ENCODE measurements at regions not wholly inside any gene's neighbourhood (a gene's known extent, or its start where the extent isn't known, plus 50 kb on each side); places are given as distances from the start of the nearest gene placed in this dataset.

DNA sequence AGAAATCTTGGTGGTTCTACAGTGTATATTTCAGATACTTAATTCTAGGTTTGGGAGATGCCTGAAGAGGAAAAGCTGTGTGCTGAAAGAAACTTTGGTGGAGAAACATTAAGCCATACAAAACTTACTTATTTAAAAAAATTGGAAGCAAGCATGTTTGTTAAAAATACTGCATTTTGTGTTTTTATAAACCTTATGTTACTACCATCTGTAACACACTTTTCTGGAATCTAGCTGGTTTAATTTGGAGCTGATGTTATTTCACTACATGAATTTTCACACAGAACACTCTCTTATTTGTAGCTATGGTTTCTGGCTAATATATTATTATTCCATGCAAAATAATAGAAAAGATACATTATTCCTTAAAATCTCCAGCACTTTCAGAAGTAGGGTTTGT lies 710.7 kb downstream of the ADGRL2 start:
- Histone ChIP-seq H3K27ac (no peak overlapping the region), H3K4me3 (no peak overlapping the region), H3K9me3 (no peaks in the 10 kb centered on the region), H3K36me3 (no peaks in the 10 kb centered on the region), H3K4me1 (no peaks in the 10 kb centered on the region), H3K27me3 (no peaks in the 10 kb centered on the region)
- no peak for ATAC-seq
- intact Hi-C loops (cut with DNase I) = no loop called here
- TF ChIP-seq, protein P1, sequence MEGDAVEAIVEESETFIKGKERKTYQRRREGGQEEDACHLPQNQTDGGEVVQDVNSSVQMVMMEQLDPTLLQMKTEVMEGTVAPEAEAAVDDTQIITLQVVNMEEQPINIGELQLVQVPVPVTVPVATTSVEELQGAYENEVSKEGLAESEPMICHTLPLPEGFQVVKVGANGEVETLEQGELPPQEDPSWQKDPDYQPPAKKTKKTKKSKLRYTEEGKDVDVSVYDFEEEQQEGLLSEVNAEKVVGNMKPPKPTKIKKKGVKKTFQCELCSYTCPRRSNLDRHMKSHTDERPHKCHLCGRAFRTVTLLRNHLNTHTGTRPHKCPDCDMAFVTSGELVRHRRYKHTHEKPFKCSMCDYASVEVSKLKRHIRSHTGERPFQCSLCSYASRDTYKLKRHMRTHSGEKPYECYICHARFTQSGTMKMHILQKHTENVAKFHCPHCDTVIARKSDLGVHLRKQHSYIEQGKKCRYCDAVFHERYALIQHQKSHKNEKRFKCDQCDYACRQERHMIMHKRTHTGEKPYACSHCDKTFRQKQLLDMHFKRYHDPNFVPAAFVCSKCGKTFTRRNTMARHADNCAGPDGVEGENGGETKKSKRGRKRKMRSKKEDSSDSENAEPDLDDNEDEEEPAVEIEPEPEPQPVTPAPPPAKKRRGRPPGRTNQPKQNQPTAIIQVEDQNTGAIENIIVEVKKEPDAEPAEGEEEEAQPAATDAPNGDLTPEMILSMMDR (IDR thresholded peaks at IDR 0.05) = no peak
- DNase-seq = no peak

DNA sequence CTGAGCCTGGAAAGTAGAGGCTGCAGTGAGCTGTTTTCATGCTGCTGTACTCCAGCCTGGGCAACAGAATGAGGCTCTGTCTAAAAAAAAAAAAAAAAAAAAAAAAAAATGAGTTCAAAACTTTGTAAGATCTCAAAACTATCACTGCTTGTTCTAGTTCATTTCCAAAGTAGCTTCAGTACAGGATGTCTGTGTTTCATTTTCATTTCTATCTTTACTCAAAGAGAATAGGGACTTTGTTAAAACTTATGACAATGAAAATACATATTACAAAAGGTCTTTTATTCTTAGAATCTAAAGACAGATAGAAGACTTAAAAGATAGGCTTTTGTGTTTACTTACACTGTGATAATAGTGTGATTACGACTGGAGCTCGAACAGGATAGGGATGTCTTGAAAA lies 709.7 kb downstream of the ADGRL2 start:
- intact Hi-C loops (cut with DNase I) = no loop called here
- Histone ChIP-seq H3K4me3 (no peak overlapping the region), H3K27ac (no peak overlapping the region), H3K4me1 (no peaks in the 10 kb centered on the region), H3K36me3 (no peaks in the 10 kb centered on the region), H3K27me3 (no peaks in the 10 kb centered on the region), H3K9me3 (no peaks in the 10 kb centered on the region)
- DNase-seq (no peak), ATAC-seq (no peak)
- TF ChIP-seq, protein P1 (IDR thresholded peaks at IDR 0.05) = no peak

DNA sequence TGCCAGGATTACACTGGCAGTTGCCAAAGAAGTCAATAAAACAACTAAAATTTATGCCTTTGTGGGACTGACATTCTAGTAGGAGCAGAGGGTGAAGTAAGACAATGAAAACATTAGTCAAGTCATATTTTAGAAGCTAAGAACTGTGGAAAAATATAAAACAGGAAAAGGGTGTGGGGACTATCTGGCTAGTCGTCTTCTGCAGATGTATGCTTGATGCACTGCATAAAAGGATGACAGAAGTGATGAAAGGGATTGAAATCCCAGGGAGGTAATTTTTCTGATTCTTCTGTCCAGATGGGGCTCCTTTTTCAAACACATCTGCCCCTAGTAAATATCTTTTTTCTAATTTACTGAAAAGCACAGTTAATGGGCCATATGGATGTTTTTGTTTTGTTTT lies 706.3 kb downstream of the ADGRL2 start:
- Histone ChIP-seq H3K9me3 (no peaks in the 10 kb centered on the region), H3K27ac (no peak overlapping the region), H3K4me1 (no peaks in the 10 kb centered on the region), H3K36me3 (no peaks in the 10 kb centered on the region), H3K27me3 (no peaks in the 10 kb centered on the region), H3K4me3 (no peak overlapping the region)
- intact Hi-C loops (cut with DNase I) = no loop called here
- TF ChIP-seq, protein P1 (IDR thresholded peaks at IDR 0.05) = no peak
- DNase-seq (no peak), ATAC-seq (no peak)

- intact Hi-C loops (cut with DNase I) = no loop called here
Measured at GRCh38 chr1:82503822-82504221, 703.1 kb downstream of the ADGRL2 start.

DNA sequence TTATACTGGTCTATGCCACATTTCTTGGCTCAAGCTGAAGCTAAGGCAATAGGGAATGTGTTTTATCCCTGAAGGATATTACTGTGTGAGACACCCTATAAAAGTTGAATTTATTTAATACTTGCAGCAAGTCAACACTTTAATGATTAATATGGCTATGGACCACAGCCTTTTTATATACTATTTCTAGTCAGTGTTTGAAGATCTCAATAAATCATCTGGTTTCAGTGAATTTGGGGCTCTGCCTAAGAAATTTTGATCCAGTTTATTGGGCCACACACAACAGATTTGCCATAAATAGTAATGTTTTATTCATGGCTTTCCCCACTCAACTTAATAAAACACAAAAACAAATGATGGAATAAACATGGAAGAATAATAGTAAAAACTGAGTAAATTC lies 698.3 kb downstream of the ADGRL2 start:
- Histone ChIP-seq H3K36me3 (no peaks in the 10 kb centered on the region), H3K4me3 (no peak overlapping the region), H3K27me3 (no peaks in the 10 kb centered on the region), H3K9me3 (peaks cover 0 to 33% of the 10 kb centered on the region in 2 donors), H3K27ac (no peak overlapping the region), H3K4me1 (no peaks in the 10 kb centered on the region)
- intact Hi-C loops (cut with DNase I) = no loop called here
- ATAC-seq (no peak), DNase-seq (no peak)
- TF ChIP-seq, protein P1 (IDR thresholded peaks at IDR 0.05) = no peak

More at GRCh38 chr1:82503822-82504221, 703.1 kb downstream of the ADGRL2 start:
- no peaks in the 10 kb centered on the region for H3K27me3 ChIP-seq
- no peaks in the 10 kb centered on the region for H3K9me3 ChIP-seq
- no peak for ATAC-seq
- H3K4me1 ChIP-seq = no peaks in the 10 kb centered on the region
- no peaks in the 10 kb centered on the region for H3K36me3 ChIP-seq
- no peak overlapping the region for H3K4me3 ChIP-seq
- TF ChIP-seq, protein P1 (IDR thresholded peaks at IDR 0.05) = no peak
- no peak overlapping the region for H3K27ac ChIP-seq
- no peak for DNase-seq

Measured in left lung (tissue), 4 donors.